ENCODE measurements at regions not wholly inside any gene's neighbourhood (a gene's known extent, or its start where the extent isn't known, plus 50 kb on each side); places are given as distances from the start of the nearest gene placed in this dataset.

DNA sequence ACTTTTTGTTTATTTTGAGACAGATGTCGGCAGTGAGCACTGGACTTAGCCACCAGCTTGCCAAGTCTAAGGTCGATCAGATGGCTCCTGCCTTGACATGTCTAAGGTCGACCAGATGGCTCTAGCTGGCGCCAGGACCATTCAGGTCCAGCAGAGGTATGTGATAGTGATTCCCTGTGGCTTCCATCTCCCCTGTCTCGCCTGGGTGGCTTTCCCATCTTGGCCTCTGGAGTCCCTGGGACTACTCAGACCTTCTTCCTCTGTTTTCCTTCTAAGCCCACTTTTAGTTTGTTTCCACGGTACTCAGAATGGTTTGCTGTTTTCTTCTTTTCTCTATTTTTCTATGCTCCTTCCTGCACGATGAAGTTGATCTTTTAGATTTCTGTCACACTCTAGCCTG, 1435.7 kb downstream of the UQCRFS1 start:
- no peak for DNase-seq

GRCh38 chr19:27776524-27776923, 1436.4 kb downstream of the UQCRFS1 start:
- no peak for DNase-seq

- no peak for DNase-seq
These were observed 1436.9 kb downstream of the UQCRFS1 start for GRCh38 chr19:27776020-27776419.

DNA sequence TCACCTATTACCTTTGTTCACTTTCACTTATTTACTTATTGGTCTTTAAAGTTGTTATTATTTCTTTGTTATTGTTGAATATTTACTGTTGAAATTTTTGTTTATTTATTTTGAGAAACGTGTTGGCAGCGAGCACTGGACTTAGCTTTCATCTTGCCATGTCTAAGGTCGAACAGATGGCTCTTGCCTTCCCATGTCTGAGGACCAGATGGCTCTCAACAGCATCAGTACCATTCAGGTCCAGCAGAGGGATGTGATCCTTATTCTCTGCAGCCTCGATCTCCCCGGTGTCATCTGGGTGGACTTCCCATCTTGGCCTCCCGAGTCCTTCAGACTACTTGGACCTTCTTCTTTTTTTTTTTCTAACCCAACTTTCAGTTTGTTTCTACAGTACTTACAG, 1437.6 kb downstream of the UQCRFS1 start:
- no peak for DNase-seq

DNA sequence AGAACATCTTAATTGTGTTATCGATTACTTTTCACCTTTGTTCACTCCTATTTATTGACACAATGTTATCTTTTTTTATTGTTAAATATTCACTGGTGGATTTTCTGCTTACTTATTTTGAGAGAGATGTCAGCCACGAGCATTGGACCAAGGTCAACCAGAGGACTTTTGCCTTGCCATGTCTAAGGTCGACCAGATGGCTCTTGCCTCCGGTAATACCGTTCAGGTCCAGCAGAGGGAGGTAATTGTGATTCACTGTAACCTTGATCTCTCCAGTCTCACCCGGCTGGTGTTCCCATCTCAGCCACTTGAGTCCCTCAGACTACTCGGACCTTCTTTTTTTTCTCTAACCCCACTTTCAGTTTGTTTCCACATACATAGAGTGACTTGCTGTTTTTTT, 1438.1 kb downstream of the UQCRFS1 start:
- DNase-seq, result no peak

DNA sequence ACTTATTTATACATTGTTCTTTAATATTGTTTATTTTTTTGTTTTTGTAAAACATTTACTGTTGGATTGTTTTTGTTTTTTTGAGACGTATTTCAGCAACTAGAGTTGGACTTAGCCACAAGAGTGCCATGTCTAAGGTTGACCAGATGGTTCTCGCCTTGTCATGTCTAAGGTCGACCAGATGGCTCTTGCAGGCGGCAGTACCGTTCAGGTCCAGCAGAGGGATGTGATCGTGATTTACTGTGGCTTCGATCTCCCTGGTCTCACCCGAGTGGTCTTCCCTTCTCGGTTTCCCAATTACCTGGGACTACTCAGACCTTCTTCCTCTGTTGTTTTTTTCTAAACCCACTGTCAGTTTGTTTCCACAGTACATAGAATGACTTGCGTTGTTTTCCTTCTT, 1438.6 kb downstream of the UQCRFS1 start:
- DNase-seq, result no peak

DNA sequence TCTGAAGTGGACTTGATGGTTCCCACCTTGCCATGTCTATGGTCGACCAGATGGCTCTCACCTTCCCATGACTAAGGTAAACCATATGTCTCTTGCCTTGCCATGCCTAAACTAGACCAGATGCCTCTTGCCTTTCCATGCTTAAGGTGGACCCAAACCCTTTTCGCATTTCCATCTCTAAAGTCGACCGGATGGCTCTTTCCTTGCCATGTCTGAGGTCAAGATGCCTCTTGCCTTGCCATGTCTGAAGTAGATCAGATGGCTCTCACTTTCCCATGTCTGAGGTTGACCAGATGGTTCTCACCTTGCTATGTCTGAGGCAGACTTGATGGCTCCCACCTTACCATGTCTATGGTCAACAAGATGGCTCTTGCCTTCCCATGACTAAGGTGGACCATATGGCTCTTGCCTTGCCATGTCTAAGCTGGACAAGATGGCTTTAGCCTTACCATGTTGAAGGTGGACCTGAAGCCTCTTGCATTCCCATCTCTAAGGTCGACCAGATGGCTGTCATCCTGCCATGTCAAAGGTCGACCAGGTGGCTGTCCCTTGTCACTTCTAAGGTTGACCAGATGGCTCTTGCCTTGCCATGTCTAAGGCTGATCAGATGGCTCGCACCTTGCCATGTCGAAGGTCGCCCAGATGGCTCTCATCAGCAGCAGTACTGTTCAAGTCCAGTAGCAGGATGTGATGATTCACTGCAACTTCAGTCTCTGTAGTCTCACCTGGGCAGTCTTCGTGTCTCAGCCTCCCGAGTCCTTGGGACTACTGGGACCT, 1439.4 kb downstream of the UQCRFS1 start:
- no peak for DNase-seq

DNA sequence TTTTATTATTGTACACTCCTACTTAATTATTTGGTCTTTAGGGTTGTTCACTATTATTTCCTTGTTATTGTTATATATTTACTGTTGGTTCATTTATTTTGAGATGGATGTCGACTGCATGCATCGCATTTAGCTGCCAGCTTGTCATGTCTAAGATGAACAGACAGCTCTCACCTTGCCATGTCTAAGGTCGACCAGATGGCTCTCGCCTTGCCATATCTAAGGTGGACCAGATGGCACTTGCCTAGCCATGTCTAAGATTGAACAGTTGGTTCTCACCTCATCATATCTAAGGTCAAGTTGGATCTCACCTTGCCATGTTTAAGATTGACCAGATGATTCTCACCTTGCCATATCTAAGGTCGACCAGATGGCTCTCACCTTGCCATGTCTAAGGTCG, 1440.9 kb downstream of the UQCRFS1 start:
- DNase-seq, result no peak

DNA sequence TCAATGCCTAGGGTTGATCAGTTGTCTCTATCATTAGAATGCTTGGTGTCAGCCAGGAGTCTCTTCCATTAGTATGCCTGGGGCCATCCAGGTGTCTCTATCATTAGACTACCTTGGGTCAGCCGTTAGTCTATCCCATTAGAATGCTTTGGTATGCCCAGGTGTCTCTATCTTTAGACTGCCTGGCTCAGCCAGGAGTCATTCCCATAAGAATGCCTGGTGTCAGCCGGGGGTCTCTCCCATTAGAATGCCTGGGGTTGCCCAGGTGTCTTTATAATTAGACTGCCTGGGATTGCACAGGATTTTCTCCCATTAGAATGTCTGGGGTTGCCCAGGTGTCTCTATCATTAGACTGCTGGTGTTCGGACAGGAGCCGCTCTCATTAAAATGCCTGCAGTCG, 1442.9 kb downstream of the UQCRFS1 start:
- no peak for DNase-seq

DNA sequence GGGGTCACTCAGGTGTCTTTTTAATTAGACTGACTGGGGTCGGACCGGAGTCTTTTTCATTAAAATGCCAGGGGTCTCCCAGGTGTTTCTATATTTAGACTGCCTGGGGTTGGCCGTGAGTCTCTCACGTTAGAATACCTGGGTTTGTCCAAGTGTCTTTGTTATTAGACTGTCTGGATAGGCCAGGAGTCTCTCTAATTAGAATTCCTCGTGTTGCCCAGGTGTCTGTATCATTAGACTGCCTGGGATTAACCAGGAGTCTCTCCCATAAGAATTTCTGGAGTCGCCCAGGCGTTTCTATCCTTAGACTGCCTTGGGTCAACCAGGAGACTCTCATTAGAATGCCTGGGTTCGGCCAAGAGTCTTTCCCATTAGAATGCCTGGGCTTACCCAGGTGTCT, 1445.7 kb downstream of the UQCRFS1 start:
- DNase-seq, result no peak

DNA sequence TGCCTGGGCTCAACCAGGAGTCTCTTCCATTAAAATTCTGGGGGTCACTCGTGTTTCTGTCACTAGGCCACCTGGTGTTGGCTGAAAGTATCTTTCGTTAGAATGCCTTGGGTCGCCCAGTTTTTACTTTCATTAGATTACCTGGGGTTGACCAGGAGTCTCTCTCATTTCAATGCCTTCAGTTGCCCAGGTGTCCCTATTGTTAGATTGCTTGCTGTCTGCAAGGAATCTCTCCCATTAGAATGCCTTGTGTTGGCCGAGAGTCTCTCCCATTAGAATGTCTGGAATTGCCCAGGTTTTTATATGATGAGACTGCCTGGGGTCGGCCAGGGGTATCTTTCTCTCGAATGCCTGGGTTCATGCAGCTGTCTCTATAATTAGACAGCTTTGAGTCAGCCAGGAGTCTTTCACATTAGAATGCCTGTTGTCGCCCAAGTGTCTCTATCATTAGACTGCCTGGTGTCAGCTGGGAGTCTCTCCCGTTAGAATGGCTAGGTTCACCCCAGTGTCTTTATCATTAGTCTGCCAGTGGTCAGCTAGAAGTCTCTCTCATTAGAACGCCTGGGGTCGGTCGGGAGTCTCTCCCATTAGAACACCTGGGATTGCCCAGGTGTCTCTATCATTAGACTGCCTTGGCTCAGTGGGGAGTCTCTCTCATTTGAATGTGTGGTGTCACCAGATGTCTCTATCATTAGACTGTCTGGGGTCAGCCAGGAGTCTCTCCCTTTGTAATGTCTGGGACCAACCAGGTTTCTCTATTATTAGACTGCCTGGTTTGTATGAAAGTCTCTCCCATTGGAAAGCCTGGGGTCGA, 1446.8 kb downstream of the UQCRFS1 start:
- DNase-seq, result no peak

DNA sequence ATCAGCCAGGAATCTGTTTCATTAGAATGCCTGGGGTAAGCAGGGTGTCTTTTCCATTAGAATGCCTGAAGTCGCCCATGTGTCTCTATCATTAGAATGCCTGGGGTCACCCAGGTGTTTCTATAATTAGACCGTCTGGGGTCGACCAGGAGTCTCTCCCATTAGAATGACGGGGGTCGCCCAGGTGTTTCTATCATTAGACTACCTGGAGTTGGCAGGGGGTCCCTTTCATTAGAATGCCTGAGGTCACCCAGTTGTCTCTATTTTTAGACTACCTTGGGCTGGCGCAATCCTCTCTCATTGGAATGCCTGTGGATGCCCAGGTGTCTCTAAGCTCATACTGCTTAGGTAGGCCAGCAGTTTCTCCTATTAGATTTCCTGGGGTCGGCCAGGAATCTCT, 1447.6 kb downstream of the UQCRFS1 start:
- DNase-seq, result no peak

DNA sequence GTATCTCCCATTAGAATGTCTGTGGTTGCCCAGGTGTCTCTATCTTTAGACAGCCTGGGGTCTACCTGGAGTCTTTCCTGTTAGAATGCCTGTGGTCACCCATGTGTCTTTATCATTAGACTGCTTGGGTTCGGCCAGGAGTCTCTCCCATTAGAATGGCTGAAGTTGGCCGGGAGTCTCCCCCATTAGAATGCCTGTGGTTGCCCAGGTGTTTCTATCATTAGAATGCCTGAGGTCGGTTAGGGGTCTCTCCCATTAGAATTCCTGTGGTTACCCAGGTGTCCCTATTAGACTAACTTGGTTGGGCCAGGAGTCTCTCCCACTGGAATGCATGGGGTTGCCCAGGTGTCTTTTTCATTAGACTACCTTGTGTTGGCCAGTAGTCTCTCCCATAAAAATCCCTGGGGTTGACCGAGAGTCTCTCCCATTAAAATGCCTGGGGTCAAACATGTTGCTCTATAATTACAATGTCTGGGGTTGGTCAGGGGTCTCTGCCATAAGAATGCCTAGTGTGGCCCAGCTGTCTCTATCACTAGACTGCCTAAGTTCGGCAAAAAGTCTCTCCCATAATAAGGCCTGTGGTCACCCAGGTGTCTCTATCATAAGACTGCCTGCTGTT, 1448.7 kb downstream of the UQCRFS1 start:
- no peak for DNase-seq

- DNase-seq, result no peak
These were observed 1450.0 kb downstream of the UQCRFS1 start for GRCh38 chr19:27762933-27763332.

GRCh38 chr19:27759896-27760295, 1453.1 kb downstream of the UQCRFS1 start:
- DNase-seq, result no peak

GRCh38 chr19:27758626-27759505, 1454.1 kb downstream of the UQCRFS1 start:
- DNase-seq, result no peak

GRCh38 chr19:27754700-27755099, 1458.3 kb downstream of the UQCRFS1 start:
- no peak for DNase-seq

DNA sequence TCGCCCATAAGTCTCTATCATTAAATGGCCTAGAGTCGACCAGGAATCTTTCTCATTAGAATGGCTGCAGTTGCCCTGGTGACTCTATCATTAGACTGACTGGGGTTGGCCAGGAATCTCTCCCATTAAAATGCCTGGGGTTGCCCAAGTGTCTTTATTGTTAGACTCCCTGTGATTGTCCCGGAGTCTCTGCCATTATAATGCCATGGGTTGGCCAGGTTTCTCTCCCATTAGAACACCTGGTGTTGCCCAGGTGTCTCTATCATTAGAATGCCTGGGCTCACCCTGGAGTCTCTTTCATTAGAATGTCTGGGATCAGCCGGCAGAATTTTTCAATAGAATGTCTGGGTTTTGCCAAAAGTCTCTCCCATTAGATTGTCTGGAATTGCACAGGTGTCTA, 1459.3 kb downstream of the UQCRFS1 start:
- no peak for DNase-seq

GRCh38 chr19:27752530-27753184, 1460.3 kb downstream of the UQCRFS1 start:
- DNase-seq, result no peak

DNA sequence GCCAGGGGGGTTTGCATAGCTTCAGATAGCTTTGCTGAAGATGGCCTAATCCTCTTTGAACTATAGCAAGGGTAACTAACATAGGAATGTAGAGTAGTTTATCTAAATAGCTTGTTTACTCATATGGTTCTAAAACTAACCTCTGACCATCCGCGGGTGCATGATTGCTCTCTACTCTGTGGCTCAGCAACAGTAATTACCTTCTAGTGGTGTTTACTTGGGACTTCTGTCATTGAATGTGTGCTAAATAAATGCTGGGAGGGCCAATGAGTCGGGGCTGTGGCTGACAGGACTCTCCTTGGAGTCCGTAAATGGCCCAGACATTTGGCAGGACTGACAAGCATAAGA, 1461.9 kb downstream of the UQCRFS1 start:
- no peak for DNase-seq

GRCh38 chr19:27750391-27751043, 1462.4 kb downstream of the UQCRFS1 start:
- DNase-seq, result no peak

Measured in left hindlimb (tissue), 1 donor.